ENCODE measurements at regions not wholly inside any gene's neighbourhood (a gene's known extent, or its start where the extent isn't known, plus 50 kb on each side); places are given as distances from the start of the nearest gene placed in this dataset.

DNA sequence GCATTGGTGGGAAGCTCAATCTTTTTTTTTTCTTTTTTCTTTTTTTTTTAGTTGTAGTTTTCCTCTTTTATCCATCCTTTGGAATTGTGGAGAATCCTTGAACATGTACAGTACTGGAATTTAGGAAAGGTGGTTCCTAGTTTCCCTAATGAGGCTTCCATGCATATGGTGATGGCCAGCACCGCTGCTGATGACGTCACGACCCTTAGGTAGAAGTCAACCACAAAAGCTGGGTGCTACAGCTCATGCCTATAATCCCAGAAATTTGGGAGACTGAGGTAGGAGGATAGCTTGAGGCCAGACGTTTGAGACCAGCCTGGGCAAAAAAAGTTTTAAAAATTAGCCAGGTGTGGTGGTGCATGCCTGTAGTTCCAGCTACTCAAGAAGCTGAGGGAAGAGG, 79.3 kb upstream of the SOX4 start:
- Histone ChIP-seq H2AFZ (ENCODE audit: low read depth) (no peak overlapping the region), H3K4me3 (IDR thresholded peaks at IDR 0.05; ENCODE audit: insufficient read depth, low read depth, low read length) (no peak overlapping the region), H3K9ac (no peak overlapping the region), H3K79me2 (ENCODE audit: insufficient read depth, low read depth) (no peaks in the 10 kb centered on the region), H3K27me3 (ENCODE audit: insufficient read depth, low read depth) (no peaks in the 10 kb centered on the region), H4K20me1 (ENCODE audit: insufficient read depth) (no peaks in the 10 kb centered on the region), H3K36me3 (ENCODE audit: insufficient read depth) (no peaks in the 10 kb centered on the region), H3K4me1 (ENCODE audit: low read depth, poor library complexity, severe bottlenecking) (no peaks in the 10 kb centered on the region), H3K27ac (no peak overlapping the region), H3K4me2 (no peak overlapping the region)
- TF ChIP-seq, protein P1, sequence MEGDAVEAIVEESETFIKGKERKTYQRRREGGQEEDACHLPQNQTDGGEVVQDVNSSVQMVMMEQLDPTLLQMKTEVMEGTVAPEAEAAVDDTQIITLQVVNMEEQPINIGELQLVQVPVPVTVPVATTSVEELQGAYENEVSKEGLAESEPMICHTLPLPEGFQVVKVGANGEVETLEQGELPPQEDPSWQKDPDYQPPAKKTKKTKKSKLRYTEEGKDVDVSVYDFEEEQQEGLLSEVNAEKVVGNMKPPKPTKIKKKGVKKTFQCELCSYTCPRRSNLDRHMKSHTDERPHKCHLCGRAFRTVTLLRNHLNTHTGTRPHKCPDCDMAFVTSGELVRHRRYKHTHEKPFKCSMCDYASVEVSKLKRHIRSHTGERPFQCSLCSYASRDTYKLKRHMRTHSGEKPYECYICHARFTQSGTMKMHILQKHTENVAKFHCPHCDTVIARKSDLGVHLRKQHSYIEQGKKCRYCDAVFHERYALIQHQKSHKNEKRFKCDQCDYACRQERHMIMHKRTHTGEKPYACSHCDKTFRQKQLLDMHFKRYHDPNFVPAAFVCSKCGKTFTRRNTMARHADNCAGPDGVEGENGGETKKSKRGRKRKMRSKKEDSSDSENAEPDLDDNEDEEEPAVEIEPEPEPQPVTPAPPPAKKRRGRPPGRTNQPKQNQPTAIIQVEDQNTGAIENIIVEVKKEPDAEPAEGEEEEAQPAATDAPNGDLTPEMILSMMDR (conservative IDR thresholded peaks at IDR 0.05; ENCODE audit: low read depth, low read length), result no peak

DNA sequence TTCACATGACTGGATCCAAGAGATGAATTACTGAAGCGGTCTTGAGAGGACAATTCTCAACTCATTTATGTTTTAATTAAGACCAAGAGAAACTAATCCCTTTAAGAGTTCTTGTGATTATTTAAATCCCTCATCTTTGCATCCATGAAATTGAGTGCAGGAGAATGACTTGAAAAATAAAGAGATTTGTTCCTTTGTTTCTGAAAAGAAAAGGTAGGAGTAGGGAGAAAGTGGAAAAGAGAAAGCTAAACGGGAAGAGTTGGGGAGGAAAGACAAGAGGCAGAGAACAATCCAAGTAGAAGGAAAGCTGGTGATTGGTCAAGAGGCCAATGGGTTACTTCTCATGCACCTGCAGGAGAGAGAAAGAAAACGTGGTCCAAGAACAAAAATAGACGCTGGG, 75.2 kb upstream of the SOX4 start:
- no peaks in the 10 kb centered on the region for H4K20me1 ChIP-seq (ENCODE audit: insufficient read depth)
- H3K79me2 ChIP-seq (ENCODE audit: insufficient read depth, low read depth), result no peaks in the 10 kb centered on the region
- H3K4me1 ChIP-seq (ENCODE audit: low read depth, poor library complexity, severe bottlenecking), result no peaks in the 10 kb centered on the region
- no peaks in the 10 kb centered on the region for H3K36me3 ChIP-seq (ENCODE audit: insufficient read depth)
- TF ChIP-seq, protein P1 (conservative IDR thresholded peaks at IDR 0.05; ENCODE audit: low read depth, low read length), result no peak
- H3K27ac ChIP-seq, result no peak overlapping the region
- no peak overlapping the region for H3K4me3 ChIP-seq (IDR thresholded peaks at IDR 0.05; ENCODE audit: insufficient read depth, low read depth, low read length)
- no peak overlapping the region for H3K4me2 ChIP-seq
- H3K27me3 ChIP-seq (ENCODE audit: insufficient read depth, low read depth), result no peaks in the 10 kb centered on the region
- no peak overlapping the region for H2AFZ ChIP-seq (ENCODE audit: low read depth)
- H3K9ac ChIP-seq, result no peak overlapping the region

DNA sequence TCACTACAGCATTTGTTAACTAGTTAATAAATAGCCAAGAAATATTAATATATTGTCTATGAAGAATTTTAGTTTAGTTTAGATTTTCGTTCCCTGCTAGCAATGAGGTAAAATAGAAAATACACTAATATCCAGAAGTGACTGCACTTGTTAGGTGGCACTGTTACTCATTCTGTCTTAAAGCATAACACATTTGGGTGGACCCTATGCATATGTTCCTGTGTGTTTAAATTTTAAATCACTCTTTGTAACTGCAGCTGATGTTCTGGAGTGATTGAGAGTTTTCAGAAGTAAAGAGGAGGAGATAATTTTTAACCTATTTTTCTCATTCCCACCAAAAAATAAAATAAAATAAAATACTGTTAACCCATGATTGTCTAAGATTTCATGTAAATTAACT, 73.9 kb upstream of the SOX4 start:
- H3K36me3 ChIP-seq (ENCODE audit: insufficient read depth), result no peaks in the 10 kb centered on the region
- H3K4me1 ChIP-seq (ENCODE audit: low read depth, poor library complexity, severe bottlenecking), result no peaks in the 10 kb centered on the region
- H3K9ac ChIP-seq, result no peak overlapping the region
- H3K4me3 ChIP-seq (IDR thresholded peaks at IDR 0.05; ENCODE audit: insufficient read depth, low read depth, low read length), result no peak overlapping the region
- no peak overlapping the region for H3K27ac ChIP-seq
- H3K79me2 ChIP-seq (ENCODE audit: insufficient read depth, low read depth), result no peaks in the 10 kb centered on the region
- H2AFZ ChIP-seq (ENCODE audit: low read depth), result no peak overlapping the region
- H4K20me1 ChIP-seq (ENCODE audit: insufficient read depth), result no peaks in the 10 kb centered on the region
- H3K27me3 ChIP-seq (ENCODE audit: insufficient read depth, low read depth), result no peaks in the 10 kb centered on the region
- TF ChIP-seq, protein P1 (conservative IDR thresholded peaks at IDR 0.05; ENCODE audit: low read depth, low read length), result no peak
- H3K4me2 ChIP-seq, result no peak overlapping the region

DNA sequence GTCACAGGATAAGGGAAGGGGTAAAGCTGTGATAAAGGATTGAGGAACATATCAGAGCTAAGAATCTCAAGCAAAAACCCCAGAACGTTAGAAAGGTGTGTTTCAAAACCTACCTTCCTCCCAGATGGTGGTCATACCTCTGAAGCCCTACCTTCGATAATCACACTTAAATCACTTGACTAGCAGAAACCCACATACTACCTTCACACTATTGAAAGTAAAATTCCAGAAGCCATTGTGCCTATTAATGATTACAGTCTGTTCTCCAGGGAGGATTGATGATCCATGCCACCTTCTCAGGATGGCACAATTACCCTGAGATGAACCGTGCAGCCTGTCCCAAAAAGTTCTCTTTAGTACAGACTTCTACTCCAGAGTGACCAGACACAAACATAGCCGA, 72.3 kb upstream of the SOX4 start:
- no peak overlapping the region for H3K9ac ChIP-seq
- H3K4me2 ChIP-seq, result no peak overlapping the region
- H3K4me3 ChIP-seq (IDR thresholded peaks at IDR 0.05; ENCODE audit: insufficient read depth, low read depth, low read length), result no peak overlapping the region
- H3K36me3 ChIP-seq (ENCODE audit: insufficient read depth), result no peaks in the 10 kb centered on the region
- no peaks in the 10 kb centered on the region for H4K20me1 ChIP-seq (ENCODE audit: insufficient read depth)
- H3K4me1 ChIP-seq (ENCODE audit: low read depth, poor library complexity, severe bottlenecking), result no peaks in the 10 kb centered on the region
- H3K79me2 ChIP-seq (ENCODE audit: insufficient read depth, low read depth), result no peaks in the 10 kb centered on the region
- H2AFZ ChIP-seq (ENCODE audit: low read depth), result no peak overlapping the region
- H3K27me3 ChIP-seq (ENCODE audit: insufficient read depth, low read depth), result no peaks in the 10 kb centered on the region
- H3K27ac ChIP-seq, result no peak overlapping the region
- TF ChIP-seq, protein P1 (conservative IDR thresholded peaks at IDR 0.05; ENCODE audit: low read depth, low read length), result no peak

Measured in KMS-11 (cell line).